C4-2B (cell line): ENCODE measurements at regions not wholly inside any gene's neighbourhood (a gene's known extent, or its start where the extent isn't known, plus 50 kb on each side); places are given as distances from the start of the nearest gene placed in this dataset.

Experiments
- ZFX ChIP-seq: fragments of 450-650 bp; IDR thresholded peaks from 2 replicates; pipeline ENCODE4 v1.6.1; 2017
- TF ChIP-seq, protein P1 (sequence below): fragments of 450-650 bp; conservative IDR thresholded peaks from 2 replicates; pipeline ENCODE4 v1.5.1; 2017; ENCODE audit warnings: mild to moderate bottlenecking

DNA sequence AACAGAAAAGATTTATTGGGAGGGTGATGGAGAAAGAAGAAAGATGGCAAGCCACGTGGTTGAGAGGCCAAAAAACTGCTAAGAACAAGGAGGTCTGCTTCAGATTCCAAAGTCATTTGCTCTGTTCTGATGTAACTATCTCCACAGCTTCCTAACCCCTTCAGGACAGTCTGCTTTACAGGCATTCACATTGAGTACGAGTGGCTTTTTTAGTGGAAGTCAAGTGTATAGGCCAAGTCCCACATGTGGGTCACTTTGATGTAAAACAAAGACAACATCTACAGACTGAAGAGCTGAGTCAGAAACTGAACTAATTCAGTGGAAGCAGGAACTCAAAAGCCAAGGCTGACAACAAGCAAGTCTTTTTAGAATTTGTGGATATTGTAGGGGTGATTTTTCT is 128.7 kb upstream of the F3 start:
- TF ChIP-seq, protein P1, sequence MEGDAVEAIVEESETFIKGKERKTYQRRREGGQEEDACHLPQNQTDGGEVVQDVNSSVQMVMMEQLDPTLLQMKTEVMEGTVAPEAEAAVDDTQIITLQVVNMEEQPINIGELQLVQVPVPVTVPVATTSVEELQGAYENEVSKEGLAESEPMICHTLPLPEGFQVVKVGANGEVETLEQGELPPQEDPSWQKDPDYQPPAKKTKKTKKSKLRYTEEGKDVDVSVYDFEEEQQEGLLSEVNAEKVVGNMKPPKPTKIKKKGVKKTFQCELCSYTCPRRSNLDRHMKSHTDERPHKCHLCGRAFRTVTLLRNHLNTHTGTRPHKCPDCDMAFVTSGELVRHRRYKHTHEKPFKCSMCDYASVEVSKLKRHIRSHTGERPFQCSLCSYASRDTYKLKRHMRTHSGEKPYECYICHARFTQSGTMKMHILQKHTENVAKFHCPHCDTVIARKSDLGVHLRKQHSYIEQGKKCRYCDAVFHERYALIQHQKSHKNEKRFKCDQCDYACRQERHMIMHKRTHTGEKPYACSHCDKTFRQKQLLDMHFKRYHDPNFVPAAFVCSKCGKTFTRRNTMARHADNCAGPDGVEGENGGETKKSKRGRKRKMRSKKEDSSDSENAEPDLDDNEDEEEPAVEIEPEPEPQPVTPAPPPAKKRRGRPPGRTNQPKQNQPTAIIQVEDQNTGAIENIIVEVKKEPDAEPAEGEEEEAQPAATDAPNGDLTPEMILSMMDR: no peak
- no peak for TF ChIP-seq ZFX
